Keratinocyte (primary cell): ENCODE measurements at regions not wholly inside any gene's neighbourhood (a gene's known extent, or its start where the extent isn't known, plus 50 kb on each side); places are given as distances from the start of the nearest gene placed in this dataset.

ENCODE experiments used
- DNase-seq: peaks from one replicate; pipeline ENCODE4 v3.0.0-alpha.2; 2011; ENCODE audit warnings: low read depth, missing footprints, low spot score
- FAIRE-seq: peaks from 2 replicates; lab custom pipeline; 2011; peaks lifted over from hg19 to GRCh38; lab: Jason Lieb, UNC
- H2AFZ ChIP-seq: 2 replicates; pipeline ENCODE4 v1.6.0; 2012; ENCODE audit warnings: low read length, control low read depth, inconsistent platforms; ENCODE audit not compliant: control insufficient read depth
- H3K27ac ChIP-seq: 2 replicates; pipeline ENCODE4 v1.5.1; 2011; ENCODE audit warnings: low read length; ENCODE audit not compliant: control insufficient read depth, insufficient read depth
- H3K27me3 ChIP-seq: 3 replicates; pipeline ENCODE4 v1.6.0; 2011; ENCODE audit warnings: low read length; ENCODE audit not compliant: control insufficient read depth, insufficient read depth; ENCODE audit errors: extremely low read depth
- H3K36me3 ChIP-seq, 2 experiments: 2 replicates in 1 of 2; 3 replicates in 1 of 2; pipeline ENCODE4 v1.5.1; 2011; ENCODE audit warnings: low read length in 2 of 2, mild to moderate bottlenecking in 1 of 2; ENCODE audit not compliant: control insufficient read depth in 2 of 2, insufficient read depth in 2 of 2; ENCODE audit errors: extremely low read depth in 1 of 2
- H3K4me1 ChIP-seq: 3 replicates; pipeline ENCODE4 v1.5.1; 2011; ENCODE audit warnings: low read length; ENCODE audit not compliant: control insufficient read depth, insufficient read depth; ENCODE audit errors: extremely low read depth
- H3K4me2 ChIP-seq: 3 replicates; pipeline ENCODE4 v1.6.0; 2011; ENCODE audit warnings: low read depth, low read length; ENCODE audit not compliant: control insufficient read depth, insufficient read depth; ENCODE audit errors: extremely low read depth
- H3K4me3 ChIP-seq, 3 experiments: fragments of 200-600 bp in 1 of 3; sonication (generic) in 1 of 3; 2 replicates in 2 of 3; 3 replicates in 1 of 3; pipeline ENCODE4 v1.5.1; 2011 to 2016; ENCODE audit warnings: low read length in 3 of 3, mild to moderate bottlenecking in 3 of 3, control low read depth in 2 of 3, inconsistent platforms in 1 of 3, low read depth in 1 of 3, mixed read lengths in 1 of 3, mixed run types in 1 of 3, moderate library complexity in 1 of 3; ENCODE audit not compliant: control insufficient read depth in 2 of 3, insufficient read depth in 2 of 3; ENCODE audit errors: extremely low read depth in 1 of 3
- H3K79me2 ChIP-seq: 2 replicates; pipeline ENCODE4 v1.6.0; 2012; ENCODE audit warnings: low read length; ENCODE audit not compliant: control insufficient read depth, insufficient read depth
- H3K9ac ChIP-seq: 3 replicates; pipeline ENCODE4 v1.6.0; 2011; ENCODE audit warnings: low read length; ENCODE audit not compliant: control insufficient read depth, insufficient read depth; ENCODE audit errors: extremely low read depth
- H3K9me1 ChIP-seq: 3 replicates; pipeline ENCODE4 v1.6.0; 2011; ENCODE audit warnings: low read length; ENCODE audit not compliant: control insufficient read depth, insufficient read depth; ENCODE audit errors: extremely low read depth
- H3K9me3 ChIP-seq: 2 replicates; pipeline ENCODE4 v1.5.1; 2012; ENCODE audit warnings: low read depth, low read length; ENCODE audit not compliant: control insufficient read depth
- H4K20me1 ChIP-seq: 3 replicates; pipeline ENCODE4 v1.6.0; 2011; ENCODE audit warnings: low read length; ENCODE audit not compliant: control insufficient read depth, insufficient read depth; ENCODE audit errors: extremely low read depth
- CTCF ChIP-seq, 3 experiments: IDR thresholded peaks in 1 of 3; conservative IDR thresholded peaks in 1 of 3; optimal IDR thresholded peaks in 1 of 3; 2 replicates in 2 of 3; 3 replicates in 1 of 3; pipeline versions ENCODE3 to v1.5.1; 2011; ENCODE audit warnings: low read length in 3 of 3, mild to moderate bottlenecking in 3 of 3, moderate library complexity in 2 of 3, control low read depth in 1 of 3, inconsistent platforms in 1 of 3; ENCODE audit not compliant: insufficient read depth in 2 of 3; ENCODE audit errors: extremely low read depth in 1 of 3
- EZH2 ChIP-seq: IDR thresholded peaks from one replicate; pipeline ENCODE4 v1.6.1; 2012; ENCODE audit warnings: inconsistent platforms, mild to moderate bottlenecking, low read length, moderate library complexity
- dilution Hi-C: fragments of 300-500 bp; cut with MboI; formaldehyde crosslinking; loops from one replicate; pipeline ENCODE4 v1.7.0; 2020; ENCODE audit warnings: low sequenced_read_pairs; ENCODE audit not compliant: extremely low pct_ligation_motif_present

- Histone ChIP-seq H3K4me2 (no peak overlapping the region), H3K4me1 (no peaks in the 10 kb centered on the region), H2AFZ (no peak overlapping the region), H3K79me2 (no peaks in the 10 kb centered on the region), H3K27ac (no peak overlapping the region), H3K4me3 (no peak overlapping the region), H3K27me3 (no peaks in the 10 kb centered on the region), H3K9me1 (no peaks in the 10 kb centered on the region), H3K36me3 (no peaks in the 10 kb centered on the region), H3K9me3 (peaks cover 3% of the 10 kb centered on the region), H4K20me1 (no peaks in the 10 kb centered on the region), H3K9ac (no peak overlapping the region)
- TF ChIP-seq EZH2: no peak
- TF ChIP-seq CTCF (optimal IDR thresholded peaks at IDR 0.05 in 1 of 3, IDR thresholded peaks at IDR 0.05 in 1 of 3, conservative IDR thresholded peaks at IDR 0.05 in 1 of 3; ENCODE audit: extremely low read depth in 1 of 3, insufficient read depth in 2 of 3, low read length in 3 of 3): no peak
- FAIRE-seq: no peak
- DNase-seq: no peak
- dilution Hi-C loops: no loop called here
Measured at GRCh38 chr7:156578978-156579430, 61.6 kb upstream of the RNF32 start.

GRCh38 chr7:156578578-156578940, 62.0 kb upstream of the RNF32 start:
- DNase-seq: no peak
- Histone ChIP-seq H2AFZ (no peak overlapping the region), H3K79me2 (no peaks in the 10 kb centered on the region), H3K4me2 (no peak overlapping the region), H3K27ac (no peak overlapping the region), H3K9ac (no peak overlapping the region), H3K27me3 (no peaks in the 10 kb centered on the region), H3K36me3 (no peaks in the 10 kb centered on the region), H4K20me1 (no peaks in the 10 kb centered on the region), H3K4me1 (no peaks in the 10 kb centered on the region), H3K9me3 (peaks cover 3% of the 10 kb centered on the region), H3K9me1 (no peaks in the 10 kb centered on the region), H3K4me3 (no peak overlapping the region)
- FAIRE-seq: no peak
- TF ChIP-seq EZH2: no peak
- TF ChIP-seq CTCF (optimal IDR thresholded peaks at IDR 0.05 in 1 of 3, IDR thresholded peaks at IDR 0.05 in 1 of 3, conservative IDR thresholded peaks at IDR 0.05 in 1 of 3; ENCODE audit: extremely low read depth in 1 of 3, insufficient read depth in 2 of 3, low read length in 3 of 3): no peak
- dilution Hi-C loops: no loop called here
